DMS53 treated with DMSO at 0.1 percent for 48 hours (cell line): ENCODE measurements at regions not wholly inside any gene's neighbourhood (a gene's known extent, or its start where the extent isn't known, plus 50 kb on each side); places are given as distances from the start of the nearest gene placed in this dataset.
"Not testable (repeated sequence)": the region's sequence is repeated elsewhere in the genome, so short reads cannot be mapped to it uniquely, and the experiment has no call there.

Experiments
- DNase-seq: peaks from one replicate; lab custom pipeline; 2025; ENCODE audit not compliant: unreplicated experiment; lab: John Stamatoyannopoulos, UW

GRCh38 chr17:27944546-27945332 lies 51.6 kb upstream of the LYRM9 start:
- DNase-seq = no peak

- DNase-seq = no peak
Measured at GRCh38 chr17:27945333-27945616, 52.1 kb upstream of the LYRM9 start.

- no peak for DNase-seq
Measured at GRCh38 chr17:27945953-27946352, 52.8 kb upstream of the LYRM9 start.

DNA sequence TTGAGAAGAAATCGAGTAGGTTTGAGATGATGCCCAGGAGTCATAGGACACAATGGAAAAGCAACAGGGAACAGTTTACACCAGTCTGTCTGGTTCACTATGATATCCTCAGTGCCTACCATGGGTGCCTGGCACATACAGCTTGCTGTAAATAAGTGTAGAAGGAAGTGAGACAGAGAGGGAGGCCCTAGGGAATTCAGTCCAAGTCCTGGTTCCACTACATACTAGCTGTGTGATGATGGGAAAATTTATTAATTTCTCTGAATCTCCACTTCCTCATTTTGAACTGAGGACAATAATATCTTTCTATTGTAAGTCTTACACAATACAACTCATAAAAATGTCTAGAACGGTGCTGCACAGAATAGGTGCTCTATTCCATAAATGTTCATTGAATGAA lies 53.3 kb upstream of the LYRM9 start:
- no peak for DNase-seq

DNA sequence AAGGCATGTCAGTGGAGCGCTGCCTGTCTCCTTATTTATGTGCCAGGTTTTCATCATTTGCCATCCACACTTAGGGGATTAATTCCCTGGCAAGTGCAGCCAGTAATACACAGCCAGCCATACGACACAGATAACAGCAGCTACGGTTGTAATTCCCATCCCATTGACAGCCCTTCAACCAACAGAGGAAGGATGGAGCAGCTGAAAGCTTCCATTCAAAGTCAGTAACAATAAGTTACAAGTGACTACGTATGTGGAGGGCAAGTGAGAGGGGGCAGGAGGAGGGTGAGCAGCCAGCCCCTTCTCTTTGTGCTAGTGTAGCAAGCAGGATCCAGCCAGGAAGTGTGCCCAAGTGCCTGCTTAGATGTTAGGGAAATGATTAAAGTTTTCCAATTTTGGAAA lies 53.8 kb upstream of the LYRM9 start:
- no peak for DNase-seq

GRCh38 chr17:27949304-27949703 lies 56.1 kb upstream of the LYRM9 start:
- DNase-seq = no peak

DNA sequence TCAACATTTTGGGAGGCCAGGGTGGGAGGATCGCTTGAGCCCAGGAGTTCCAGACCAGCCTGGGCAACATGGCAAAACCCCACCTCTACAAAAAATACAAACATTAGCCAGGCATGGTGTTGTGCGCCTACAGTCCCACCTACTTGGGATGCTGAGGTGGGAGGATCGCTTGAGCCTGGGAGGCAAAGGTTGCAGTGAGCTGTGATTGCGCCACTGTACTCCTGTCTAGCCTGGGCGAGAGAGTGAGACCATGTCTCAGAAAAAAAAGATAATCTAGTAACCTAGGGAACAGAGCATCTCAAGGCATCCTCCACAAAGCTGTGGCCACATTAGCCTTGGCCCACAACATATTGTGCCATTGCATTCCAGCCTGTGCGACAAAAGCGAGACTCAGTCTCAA lies 57.1 kb upstream of the LYRM9 start:
- not testable (repeated sequence) for DNase-seq

DNA sequence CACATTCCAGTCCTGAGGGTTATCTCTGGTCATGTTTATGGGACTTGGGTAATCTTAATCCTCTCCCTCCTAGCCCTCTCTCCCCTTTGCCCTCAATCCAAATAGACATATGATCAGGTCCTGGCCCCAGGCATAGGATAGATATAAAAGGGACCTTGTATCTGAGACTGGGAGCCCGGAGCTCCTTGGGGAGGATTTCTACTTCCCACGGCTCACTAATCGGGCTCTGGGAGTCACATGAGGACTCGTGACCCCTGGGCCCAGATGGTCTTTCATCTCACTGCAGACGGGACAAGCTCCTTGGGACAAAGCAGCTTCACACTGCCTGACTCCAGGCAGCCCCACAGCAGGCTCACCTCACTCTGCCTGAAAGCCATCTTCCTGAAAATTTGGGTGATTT lies 57.8 kb upstream of the LYRM9 start:
- DNase-seq = no peak

- DNase-seq = no peak
Measured at GRCh38 chr17:27951872-27952271, 58.7 kb upstream of the LYRM9 start.

DNA sequence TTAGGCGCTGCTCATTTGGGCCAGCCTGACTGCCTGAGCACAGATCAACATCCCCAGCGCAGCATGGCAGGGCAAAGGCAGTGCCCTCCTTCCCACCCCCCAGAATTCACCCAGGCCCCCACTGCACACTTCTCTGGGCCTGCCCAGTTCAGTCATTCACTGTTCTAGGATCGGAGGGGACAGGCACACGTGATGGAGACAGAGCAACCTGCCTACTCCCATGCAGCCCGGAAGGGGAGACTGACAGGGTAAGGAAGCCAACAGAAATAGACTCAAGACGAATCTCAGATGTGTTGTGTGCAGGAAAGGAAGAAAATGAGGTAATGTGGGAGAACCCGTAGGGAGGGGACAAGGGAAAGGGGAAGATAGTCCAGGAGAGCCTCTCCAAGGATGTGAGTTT lies 59.2 kb upstream of the LYRM9 start:
- DNase-seq = no peak

GRCh38 chr17:27954548-27955495 lies 61.7 kb upstream of the LYRM9 start:
- DNase-seq = no peak

DNA sequence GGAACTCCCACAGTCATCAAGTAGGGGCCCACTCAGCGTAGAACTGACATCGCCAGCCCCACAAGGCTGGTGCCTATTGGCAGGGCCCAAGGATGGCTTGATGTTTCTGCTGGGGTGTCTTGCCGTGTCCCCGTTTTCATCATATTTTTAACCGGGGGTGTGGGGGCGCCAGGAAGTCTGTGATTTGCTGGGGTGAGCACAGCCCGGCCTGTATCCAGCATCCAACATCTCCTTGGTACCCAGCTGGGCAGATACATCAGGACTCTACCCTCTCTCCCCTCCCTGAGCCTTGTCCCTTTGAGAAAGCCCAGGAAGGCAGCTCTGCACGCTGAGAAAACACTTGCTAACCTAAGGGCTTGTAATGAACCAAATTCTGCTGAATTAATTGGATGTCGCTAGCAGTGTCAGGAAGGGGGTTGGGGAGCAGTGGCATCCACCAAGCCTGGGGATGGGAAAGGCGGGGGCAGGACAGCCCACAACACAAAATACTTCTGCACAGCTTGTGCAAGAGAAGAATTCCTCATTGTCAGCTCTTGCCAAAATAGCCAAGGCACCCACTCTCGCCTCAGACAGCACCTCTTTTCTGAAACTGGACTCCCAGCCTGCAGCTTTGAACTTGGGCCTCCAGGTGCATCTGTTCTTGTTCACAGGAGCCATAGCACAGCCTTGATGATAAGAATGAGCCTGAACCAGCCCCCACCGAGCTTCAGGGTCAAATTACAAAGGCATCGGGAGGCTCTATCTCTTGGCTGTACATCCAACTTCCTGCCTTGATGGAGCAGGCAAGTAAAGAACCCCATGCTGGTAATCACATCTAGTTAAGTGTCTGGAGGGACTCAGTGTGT lies 63.7 kb upstream of the LYRM9 start:
- peak; percentile 12 for DNase-seq

- not testable (repeated sequence) for DNase-seq
Measured at GRCh38 chr17:27957446-27957793, 64.3 kb upstream of the LYRM9 start.

DNA sequence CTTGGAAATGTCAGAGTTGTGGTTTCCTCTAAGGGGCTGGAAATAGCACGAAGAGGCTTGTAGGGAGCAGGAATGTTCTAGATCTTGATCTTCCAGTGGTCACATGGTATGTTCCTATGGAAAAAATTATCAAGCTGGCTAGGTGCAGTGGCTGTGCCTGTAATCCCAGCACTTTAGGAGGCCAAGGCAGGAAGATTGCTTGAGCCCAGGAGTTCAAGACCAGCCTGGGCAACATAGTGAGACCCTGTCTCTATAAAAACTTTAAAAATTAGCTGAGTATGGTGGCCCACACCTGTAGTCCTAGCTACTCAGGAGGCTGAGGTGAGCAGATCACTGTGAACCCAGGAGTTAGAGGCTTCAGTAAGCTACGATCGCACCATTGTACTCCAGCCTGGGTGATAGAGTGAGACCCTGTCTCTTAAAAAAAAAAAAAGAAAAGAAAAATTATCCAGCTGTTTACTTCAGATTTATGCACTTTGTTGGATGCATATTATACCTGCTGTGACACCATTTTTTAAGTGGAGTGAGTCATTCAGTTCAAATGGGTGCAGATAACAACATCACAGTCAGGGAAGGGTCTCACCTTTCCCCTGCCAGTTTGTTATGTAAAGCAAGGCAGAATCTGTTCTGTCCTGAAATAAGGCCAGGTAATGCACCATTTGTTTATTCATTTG lies 65.7 kb upstream of the LYRM9 start:
- no peak for DNase-seq

- no peak for DNase-seq
Measured at GRCh38 chr17:27959382-27959709, 66.2 kb upstream of the LYRM9 start.

DNA sequence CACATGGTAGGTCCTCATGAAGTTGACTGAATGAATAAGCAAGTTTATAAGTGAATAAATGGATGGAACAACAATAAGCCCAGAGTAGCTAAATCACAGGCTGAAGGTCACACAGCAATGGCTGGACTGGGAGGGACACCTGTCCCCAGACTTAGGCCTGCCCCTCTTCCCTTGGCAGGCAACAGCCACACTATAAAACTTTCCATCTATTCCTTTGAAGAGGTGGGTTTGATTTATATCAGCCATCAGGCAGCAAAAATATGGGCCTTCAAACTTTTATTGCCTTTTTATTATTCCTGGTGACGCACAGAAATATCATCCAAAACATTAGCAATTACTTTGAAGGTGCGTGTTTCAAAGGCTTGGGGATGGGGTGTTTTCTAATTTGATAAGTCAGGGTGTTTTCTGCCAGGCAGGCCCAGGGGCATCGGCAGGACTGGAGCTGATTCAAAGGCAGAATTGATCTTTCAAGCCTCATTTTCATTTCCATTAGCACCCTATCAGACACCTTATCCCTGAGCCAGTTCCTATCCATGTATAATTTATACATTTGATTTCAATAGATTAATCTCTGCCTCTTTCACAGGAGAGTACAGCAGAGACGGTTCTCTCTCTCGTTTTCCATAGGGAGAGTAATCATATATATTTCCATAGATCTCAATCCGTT lies 67.2 kb upstream of the LYRM9 start:
- DNase-seq = no peak

- not testable (repeated sequence) for DNase-seq
Measured at GRCh38 chr17:27962581-27962980, 69.4 kb upstream of the LYRM9 start.

GRCh38 chr17:27965224-27965623 lies 72.1 kb upstream of the LYRM9 start:
- no peak for DNase-seq

- DNase-seq = no peak
Measured at GRCh38 chr17:27968206-27968732, 74.2 kb upstream of the NLK start.

DNA sequence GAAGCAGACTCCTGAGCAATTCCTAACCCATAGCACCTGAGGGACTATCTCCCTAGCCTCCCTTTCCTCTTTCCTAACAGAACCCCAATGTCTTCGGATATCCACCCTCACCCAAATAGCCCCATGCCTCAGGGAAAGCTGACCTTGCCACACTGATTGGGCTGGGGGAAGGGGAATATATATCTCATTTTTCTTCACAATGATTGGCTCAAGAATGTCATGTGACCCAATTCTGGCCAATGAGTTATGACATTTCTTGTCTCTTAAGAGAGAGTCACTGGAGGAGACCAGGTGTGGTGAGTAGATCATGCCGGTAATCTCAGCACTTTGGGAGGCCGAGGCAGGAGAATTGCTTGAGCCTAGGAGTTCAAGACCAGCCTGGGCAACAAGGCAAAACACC lies 71.9 kb upstream of the NLK start:
- DNase-seq = no peak
